AG09309 (cell line): ENCODE measurements at regions not wholly inside any gene's neighbourhood (a gene's known extent, or its start where the extent isn't known, plus 50 kb on each side); places are given as distances from the start of the nearest gene placed in this dataset.
"Not testable (repeated sequence)": the region's sequence is repeated elsewhere in the genome, so short reads cannot be mapped to it uniquely, and the experiment has no call there.

Experiments used
- DNase-seq: peaks from one replicate; pipeline ENCODE4 v3.0.0-alpha.2; 2010; ENCODE audit warnings: low read depth
- H3K4me3 ChIP-seq: 2 replicates; pipeline ENCODE4 v1.5.1; 2011; ENCODE audit warnings: mild to moderate bottlenecking, low read depth, low read length, moderate library complexity; ENCODE audit not compliant: control insufficient read depth
- TF ChIP-seq, protein P1 (sequence below): IDR thresholded peaks from 2 replicates; pipeline ENCODE4 v1.5.1; 2011; ENCODE audit warnings: mild to moderate bottlenecking, low read depth, low read length, inconsistent platforms; ENCODE audit not compliant: insufficient read depth, control insufficient read depth; ENCODE audit errors: missing control alignments

DNA sequence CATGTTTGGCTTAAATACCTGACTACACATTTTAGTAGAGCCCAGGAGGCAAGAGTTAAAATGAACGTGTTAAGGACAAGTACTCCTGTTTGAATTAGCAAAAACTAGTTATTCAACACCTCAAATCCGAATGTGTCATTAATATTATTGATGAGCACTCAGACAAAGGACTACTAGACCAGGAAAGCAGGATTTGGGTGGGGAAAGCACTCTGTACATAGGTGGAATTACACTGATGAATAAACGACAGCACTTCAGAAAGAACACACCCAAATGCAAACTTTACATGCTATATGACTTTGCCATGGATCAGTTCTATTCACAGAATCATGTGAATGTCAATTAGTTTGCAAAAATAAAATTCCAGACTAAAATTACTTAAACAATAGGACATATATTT, 95.1 kb upstream of the CAV2 start:
- H3K4me3 ChIP-seq, result no peak overlapping the region
- TF ChIP-seq, protein P1, sequence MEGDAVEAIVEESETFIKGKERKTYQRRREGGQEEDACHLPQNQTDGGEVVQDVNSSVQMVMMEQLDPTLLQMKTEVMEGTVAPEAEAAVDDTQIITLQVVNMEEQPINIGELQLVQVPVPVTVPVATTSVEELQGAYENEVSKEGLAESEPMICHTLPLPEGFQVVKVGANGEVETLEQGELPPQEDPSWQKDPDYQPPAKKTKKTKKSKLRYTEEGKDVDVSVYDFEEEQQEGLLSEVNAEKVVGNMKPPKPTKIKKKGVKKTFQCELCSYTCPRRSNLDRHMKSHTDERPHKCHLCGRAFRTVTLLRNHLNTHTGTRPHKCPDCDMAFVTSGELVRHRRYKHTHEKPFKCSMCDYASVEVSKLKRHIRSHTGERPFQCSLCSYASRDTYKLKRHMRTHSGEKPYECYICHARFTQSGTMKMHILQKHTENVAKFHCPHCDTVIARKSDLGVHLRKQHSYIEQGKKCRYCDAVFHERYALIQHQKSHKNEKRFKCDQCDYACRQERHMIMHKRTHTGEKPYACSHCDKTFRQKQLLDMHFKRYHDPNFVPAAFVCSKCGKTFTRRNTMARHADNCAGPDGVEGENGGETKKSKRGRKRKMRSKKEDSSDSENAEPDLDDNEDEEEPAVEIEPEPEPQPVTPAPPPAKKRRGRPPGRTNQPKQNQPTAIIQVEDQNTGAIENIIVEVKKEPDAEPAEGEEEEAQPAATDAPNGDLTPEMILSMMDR, result no peak
- DNase-seq, result no peak

DNA sequence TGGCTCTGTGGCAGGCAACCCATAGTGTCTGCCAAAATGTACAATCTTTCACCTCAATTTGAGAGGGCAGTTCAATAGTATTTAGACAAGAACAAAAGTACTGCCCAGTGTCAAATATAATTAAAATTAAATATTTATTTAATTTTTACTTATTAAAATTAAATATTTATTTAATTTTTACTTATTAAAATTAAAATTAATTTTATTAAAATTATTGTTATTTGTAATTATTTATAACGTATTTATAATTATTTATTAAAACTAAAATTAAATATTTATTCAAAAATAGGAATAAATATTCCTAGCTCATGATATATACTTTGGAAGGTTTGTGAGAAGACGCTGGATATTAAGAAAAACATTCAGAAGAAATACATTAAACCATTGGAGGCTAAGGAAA, 93.7 kb upstream of the CAV2 start:
- TF ChIP-seq, protein P1, result no peak
- DNase-seq, result no peak
- no peak overlapping the region for H3K4me3 ChIP-seq

DNA sequence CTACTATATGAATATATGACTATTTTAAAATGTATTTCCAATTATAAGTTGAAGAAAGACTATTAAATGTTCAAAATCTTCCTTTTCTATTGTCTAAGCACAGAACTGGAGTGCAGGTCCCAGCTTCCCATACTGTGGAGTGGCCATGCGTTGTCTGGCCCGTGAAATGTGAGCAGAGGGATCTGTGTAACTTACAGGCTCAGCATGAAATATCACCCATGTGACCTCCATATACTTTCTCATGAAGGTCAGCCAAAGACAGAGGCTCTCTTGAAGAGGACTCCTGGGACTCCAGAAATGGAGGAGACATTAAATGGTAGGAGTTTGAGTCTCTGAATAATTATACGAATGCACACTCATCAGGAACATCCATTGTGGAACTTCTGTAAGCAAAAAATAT, 92.4 kb upstream of the CAV2 start:
- TF ChIP-seq, protein P1, result no peak
- H3K4me3 ChIP-seq, result no peak overlapping the region
- DNase-seq, result no peak

DNA sequence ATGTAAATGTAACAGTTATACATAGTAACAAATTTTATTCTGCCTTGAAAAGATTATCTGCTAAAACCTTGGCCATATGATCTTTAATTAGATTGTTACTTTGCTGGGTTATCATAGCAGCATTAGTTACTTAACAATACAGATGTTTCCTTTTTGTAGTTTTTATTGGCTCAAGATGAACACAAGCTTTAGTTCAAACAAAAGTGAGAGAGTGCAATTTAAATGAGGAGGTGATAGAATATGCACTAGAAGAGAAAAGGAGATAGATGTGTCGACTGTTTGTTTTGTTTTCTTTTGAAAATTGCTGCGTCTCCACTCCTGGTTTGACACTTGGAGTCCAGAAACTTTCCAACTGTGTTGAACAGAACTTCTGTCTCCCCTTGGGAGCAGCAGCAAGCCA, 91.4 kb upstream of the CAV2 start:
- no peak overlapping the region for H3K4me3 ChIP-seq
- TF ChIP-seq, protein P1, result no peak
- no peak for DNase-seq

DNA sequence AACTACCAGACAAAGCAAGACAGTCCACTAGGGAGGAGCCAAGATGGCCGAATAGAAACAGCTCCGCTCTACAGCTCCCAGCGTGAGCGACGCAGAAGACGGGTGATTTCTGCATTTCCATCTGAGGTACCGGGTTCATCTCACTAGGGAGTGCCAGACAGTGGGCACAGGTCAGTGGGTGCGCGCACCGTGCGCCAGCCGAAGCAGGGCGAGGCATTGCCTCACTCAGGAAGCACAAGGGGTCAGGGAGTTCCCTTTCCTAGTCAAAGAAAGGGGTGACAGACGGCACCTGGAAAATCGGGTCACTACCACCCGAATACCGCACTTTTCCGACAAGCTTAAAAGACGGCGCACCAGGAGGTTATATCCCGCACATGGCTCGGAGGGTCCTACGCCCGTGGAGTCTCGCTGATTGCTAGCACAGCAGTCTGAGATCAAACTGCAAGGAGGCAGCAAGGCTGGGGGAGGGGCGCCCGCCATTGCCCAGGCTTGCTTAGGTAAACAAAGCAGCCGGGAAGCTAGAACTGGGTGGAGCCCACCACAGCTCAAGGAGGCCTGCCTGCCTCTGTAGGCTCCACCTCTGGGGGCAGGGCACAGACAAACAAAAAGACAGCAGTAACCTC, 90.6 kb upstream of the CAV2 start:
- not testable (repeated sequence) for DNase-seq, H3K4me3 ChIP-seq

DNA sequence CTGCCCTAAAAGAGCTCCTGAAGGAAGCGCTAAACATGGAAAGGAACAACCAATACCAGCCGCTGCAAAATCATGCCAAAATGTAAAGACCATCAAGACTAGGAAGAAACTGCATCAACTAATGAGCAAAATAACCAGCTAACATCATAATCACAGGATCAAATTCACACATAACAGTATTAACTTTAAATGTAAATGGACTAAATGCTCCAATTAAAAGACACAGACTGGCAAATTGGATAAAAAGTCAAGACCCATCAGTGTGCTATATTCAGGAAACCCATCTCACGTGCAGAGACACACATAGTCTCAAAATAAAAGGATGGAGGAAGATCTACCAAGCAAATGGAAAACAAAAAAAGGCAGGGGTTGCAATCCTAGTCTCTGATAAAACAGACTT, 88.8 kb upstream of the CAV2 start:
- not testable (repeated sequence) for H3K4me3 ChIP-seq, DNase-seq

DNA sequence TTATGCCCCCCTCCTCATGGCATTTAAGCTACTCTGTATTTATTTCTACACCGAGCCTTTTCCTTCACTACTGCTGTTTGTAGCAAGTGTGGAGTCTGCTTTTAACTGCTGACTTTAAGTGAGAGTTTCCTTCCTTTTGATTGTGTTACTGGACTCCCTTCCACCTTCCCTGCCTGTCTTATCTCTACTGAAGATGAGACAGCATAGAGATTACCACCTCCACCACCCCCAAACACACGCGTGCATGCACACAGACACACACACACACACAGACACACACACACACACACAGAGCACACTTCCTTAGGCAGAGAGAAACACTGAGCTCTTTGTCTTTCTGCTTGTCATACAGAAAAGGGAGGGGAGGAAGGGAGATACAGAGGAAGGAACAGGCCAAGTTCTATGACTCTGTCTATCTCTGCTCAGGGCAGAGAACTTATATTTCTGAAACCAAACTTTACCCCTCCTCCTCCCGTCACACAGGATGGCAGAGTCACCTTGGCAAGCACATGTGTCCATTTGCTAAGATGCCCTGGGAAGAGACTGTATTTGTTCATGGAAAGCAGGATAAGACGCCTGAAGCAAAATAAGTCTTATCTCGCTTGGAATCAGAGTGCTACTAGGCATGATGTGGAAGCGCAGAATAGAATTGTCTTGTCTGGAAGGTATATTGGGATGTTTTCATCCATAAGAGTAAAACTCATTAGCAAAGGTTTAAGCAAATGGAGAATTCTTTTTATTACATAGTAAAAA, 81.8 kb upstream of the CAV2 start:
- DNase-seq, result no peak
- TF ChIP-seq, protein P1, result no peak
- no peak overlapping the region for H3K4me3 ChIP-seq
